GM21390 (cell line): ENCODE measurements at regions not wholly inside any gene's neighbourhood (a gene's known extent, or its start where the extent isn't known, plus 50 kb on each side); places are given as distances from the start of the nearest gene placed in this dataset.
"Not testable (repeated sequence)": the region's sequence is repeated elsewhere in the genome, so short reads cannot be mapped to it uniquely, and the experiment has no call there.

Source experiments
- ATAC-seq: cut with Tn5 transposase; IDR thresholded peaks from one replicate; pipeline ENCODE4 v1.9.1; 2021; ENCODE audit not compliant: unreplicated experiment

DNA sequence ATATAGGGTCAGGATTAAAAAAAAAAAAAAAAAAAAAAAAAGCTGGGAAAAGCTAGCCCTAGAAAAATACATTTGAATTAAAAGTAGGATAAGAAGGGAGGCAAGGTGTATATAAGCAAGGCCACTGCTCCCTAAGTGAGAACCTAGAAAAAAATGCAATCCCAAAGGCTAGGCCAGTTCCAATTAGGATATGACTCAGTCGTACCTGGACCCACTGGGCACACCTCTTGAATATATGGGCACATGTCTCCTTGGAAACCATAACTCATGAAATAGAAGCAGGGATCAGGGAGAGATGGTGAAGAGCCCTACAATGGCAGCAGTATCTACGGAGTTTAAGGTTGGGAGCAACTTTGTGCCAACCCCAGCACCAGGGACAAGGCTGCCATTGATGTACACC is 314.1 kb upstream of the IL12A start:
- no peak for ATAC-seq

DNA sequence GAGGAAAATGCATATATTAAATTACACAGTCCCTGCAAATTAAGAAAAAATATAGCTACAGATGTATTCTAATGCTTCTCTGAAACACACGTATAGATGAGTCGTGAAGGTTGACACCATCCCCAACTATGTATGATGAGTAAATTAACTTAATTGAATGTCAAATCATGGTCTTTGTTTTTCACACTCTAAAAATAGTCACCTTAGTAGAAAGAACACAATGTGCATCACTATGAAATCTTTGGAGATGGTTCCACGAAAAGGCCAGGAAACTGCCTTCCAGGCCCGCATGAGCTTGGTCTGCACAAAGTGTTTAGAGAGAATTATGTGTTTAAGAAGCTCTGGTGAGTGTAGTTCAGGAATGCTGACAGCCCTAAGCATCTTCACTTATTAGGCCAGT is 313.4 kb upstream of the IL12A start:
- ATAC-seq: no peak

DNA sequence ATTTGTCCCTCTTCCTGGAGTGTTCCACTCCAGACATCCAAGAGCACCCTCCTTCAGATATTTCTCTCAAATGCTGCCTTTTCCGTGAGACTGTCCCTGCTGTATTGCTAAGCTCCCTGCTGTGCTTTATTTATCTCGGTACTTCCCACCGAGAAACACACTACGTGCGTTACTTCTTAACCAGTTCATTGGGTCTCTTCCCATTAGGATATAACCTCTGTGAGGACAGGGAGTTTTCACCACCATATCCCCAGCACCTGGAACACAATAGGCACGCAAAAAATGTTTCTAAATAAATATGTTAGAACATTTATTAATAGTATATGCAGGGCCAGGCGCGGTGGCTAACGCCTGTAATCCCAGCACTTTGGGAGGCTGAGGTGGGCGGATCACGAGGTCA is 308.7 kb upstream of the IL12A start:
- no peak for ATAC-seq

DNA sequence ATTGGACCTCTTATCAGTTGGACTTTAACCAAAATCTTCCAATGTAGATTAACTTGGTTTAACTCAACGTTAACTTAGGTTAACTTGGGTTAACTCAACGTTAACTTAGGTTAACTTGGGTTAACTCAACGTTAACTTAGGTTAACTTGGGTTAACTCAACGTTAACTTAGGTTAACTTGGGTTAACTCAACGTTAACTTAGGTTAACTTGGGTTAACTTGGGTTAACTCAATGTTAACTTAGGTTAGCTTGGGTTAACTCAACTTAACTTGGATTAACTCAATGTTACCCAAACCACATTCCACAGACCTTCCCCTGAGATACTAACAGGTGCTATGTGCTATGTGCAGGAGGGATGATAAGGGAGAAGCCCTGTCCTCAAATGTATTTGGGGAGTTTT is 306.9 kb upstream of the IL12A start:
- not testable (repeated sequence) for ATAC-seq

DNA sequence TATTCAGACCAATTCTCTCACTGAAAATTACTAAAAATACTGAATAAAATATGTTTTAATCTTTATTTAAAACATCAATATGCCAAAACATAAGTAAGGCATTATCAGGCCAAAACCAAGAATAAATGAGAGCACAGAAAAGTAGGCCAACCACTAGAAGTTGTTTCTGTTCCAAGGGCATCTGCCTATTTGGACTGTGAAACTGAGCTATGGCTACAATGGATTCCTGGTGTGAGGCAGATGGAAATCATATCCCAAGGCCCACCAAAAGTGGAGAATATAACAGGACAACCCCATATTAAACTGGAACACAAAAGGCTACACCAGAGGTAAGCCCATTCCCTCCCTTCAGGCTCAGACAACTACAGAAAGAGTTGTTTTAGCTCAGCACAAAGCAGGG is 302.8 kb upstream of the IL12A start:
- no peak for ATAC-seq

DNA sequence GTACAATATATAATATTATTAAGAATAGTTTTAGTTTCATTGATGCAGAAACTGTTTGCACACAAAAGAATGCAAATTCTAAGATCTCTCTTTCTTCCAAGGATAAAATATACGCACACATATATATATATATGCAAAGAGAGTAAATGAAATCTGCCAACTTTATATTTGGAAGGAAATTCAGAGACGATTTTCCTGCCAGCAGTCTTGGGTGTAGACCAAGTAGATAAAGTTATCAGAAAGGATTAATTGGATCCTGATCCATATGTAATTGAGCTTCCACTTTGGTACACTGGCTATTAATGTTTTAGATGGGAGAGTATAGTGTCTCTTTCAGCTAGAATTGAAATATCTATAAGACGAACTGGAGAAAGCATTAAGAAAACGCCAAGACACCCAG is 295.4 kb upstream of the IL12A start:
- no peak for ATAC-seq

DNA sequence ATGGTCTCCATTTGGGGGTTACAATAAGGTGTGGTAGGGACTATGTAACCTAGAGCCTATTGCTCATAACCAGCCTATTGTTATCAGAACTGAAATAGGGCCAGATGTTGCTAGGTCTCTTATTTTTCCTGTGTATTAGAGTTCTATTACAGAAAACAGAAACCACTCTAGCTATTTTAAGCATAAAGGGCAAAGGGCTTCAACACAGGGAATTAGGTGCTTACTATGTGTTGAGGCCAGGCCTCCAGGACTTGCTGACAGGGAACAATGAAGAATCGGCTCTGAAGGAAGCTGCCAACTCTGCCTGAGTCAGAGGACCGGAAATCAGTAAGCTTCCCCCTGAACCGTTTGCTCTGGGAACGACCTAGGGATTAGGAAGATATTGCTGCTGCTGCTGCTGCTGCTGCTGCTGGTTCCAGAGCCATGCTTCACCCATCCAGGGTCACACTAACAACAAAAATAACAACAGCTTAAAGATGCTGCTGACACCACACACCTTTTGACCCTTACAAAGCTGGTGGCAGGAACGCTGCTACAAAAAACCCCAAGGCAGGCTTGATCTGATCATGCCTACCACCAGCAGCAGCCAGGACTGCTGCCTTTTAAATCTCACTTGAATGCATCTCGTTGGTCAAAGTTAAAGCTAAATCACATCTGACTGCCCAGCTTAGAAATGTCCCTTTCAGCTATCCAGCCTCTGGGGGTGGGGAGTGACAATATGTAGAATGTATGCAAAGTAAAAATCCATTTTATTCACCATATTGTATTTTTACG is 276.9 kb upstream of the IL12A start:
- no peak for ATAC-seq

DNA sequence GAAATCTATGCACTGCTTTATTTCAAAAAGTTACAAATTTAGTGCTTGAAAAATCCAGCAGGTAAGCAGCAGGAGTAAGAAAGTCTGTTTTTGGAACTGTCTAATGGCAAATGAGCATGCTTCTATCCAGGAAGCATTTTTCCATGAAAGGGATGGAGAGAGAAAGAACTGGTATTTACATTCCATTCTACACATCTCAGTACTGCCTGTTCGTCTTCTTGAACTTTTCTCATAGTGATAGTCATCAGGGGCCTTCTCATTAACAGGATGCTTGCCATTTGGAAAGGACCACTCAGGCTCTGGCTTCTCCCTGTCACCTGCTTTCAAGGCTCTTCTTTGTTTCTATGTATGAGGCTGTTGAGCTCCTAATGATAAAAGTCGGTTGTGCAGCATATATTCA is 267.3 kb upstream of the IL12A start:
- no peak for ATAC-seq

DNA sequence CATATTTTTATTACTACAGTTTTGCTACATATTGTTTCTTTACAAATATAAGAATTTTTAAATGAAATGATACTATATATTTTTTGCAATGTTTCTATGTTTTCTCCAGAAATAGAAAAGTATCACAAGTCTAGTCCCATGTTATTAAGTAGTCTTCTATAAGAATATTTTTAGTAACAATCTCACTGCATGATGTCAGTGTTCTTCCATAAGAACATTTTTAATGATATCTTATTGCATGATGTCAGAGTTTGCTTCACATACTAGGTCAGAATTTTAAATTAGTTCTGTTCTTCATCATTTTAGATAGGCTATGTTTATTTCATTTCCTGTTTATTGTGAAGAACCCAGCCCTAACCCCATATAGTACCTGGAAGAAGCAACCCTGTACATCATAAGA is 265.3 kb upstream of the IL12A start:
- ATAC-seq: no peak

DNA sequence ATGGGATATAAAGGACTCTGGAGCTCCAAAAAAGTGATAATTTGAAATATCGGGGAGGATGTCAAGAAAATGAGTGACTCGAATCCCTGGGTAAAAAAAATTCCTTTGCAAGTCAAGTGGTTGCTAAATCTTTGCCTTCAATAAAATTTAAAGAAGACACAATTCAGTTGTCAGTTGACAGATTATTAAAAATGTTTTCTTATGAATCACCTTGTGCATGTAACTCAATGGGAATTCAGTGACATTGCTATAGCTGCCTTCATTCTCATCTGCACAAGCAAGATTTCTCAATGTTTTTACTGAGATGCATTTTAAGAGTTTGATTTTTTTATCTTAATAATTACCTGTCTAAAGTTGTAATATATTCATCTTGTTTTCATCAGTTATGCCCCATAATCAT is 264.0 kb upstream of the IL12A start:
- no peak for ATAC-seq

DNA sequence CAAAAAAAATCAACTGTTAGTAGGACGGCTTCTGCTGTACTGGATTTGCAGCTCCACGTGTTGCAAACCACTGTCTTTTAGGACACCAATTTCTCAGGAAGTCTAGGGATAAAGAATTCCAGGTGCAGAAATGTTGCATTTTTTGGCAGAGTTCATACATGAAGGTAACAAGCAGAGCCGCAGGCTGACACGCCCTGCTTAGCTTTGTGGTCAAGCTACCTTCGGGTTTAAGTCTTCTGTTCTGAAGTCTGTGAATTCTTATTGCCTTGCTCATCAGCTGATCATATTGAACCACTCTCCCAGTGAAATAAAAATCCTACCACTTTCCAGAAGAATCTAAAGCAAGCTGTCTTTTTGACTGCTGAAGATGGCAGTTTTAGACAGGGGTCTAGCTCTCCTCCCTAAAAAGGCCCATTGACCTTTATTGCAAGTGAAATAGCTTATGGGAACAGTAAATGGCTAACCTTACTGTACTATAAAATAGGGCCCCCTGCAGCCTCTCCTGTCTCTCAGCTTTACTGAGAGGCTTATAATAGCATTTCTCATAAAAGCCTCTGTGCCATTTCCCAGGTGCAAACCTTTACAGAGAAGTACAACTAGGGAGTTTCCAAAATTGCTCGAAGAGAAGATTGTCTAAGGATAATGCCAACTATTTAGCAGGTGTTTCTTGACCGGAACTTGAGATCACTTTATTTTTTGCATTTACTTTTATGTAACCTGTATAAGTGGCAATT is 262.2 kb upstream of the IL12A start:
- no peak for ATAC-seq

DNA sequence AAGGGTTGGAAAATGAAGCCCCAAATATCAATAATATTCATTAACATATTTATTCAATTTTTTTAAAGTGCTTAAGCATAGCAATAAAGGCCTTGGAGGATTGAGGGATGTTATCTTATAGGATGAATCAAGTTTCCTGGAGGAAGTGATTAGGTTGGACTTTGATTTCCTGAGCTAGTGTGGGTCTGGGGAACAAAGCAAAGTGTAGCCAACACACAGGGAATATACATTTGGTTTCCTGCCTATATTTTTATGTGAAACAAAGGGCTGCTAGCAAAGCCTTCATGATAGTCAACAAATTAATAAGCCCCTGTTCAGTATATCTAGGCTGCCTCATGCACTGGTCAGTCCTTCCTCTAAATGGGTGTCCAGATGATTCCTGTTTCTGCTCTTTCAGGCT is 261.1 kb upstream of the IL12A start:
- ATAC-seq: no peak

DNA sequence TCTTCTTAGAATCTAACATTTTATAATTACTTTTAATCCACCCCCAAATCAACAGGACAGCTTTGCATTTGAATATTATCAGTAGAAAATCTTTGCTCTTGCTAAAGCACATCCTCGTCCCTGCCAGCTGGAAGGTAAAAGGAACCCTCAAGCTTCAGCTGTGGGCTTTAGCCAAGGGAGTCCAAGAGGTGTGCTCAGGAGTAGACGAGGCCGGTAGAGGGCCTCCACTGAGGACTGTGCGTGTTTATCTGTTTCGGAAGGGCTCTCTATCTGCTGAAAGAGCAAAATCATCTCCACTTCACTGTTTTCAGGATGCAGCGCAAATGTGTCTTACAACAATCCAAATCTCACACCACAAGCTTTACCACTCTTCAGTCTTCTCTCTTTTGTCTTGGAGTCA is 257.4 kb upstream of the IL12A start:
- ATAC-seq: no peak

DNA sequence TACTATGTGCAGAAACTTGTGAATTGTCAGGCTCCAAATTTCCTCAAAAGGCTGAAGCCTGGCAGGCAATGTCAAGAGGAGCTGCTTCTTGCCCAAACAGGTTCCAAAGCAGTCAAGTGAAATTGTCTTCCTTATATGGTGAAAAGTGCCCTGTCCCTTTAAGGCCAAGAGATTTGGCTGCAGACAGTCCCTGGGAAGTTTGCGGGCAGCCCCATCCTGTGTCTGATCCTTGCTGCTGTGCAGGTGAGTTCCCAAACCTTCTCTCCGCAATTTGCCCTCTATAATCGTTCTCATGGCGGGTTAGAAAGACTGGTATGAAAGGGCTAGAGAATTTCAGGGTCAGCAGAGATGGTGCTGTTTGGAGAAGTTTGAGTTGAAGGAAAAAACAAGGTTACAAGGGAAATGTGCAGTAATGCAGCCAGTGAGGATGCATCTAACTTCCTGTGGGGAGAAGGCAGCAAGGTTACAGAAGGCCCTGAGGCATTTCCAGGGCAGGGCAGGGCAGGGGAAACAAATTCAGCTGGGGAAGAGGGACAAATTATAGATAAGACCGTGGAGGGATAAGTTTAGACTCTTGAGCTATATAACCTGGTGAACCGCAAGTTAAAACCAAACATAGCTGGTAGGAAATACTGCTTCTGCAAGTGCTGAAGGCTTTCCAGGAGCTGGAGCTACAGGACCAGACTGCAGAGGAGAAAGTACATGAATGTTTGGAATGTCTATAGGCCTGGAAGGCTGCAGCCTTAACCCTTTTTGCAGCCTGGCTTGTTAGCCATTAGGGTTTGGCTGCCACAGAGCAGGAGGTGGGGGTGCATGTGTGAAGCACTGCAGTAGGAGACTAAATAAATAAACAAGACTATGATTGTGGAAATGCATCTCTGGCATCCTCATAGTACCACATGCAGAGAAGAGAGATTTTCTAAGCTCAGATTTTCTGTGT is 256.2 kb upstream of the IL12A start:
- no peak for ATAC-seq

DNA sequence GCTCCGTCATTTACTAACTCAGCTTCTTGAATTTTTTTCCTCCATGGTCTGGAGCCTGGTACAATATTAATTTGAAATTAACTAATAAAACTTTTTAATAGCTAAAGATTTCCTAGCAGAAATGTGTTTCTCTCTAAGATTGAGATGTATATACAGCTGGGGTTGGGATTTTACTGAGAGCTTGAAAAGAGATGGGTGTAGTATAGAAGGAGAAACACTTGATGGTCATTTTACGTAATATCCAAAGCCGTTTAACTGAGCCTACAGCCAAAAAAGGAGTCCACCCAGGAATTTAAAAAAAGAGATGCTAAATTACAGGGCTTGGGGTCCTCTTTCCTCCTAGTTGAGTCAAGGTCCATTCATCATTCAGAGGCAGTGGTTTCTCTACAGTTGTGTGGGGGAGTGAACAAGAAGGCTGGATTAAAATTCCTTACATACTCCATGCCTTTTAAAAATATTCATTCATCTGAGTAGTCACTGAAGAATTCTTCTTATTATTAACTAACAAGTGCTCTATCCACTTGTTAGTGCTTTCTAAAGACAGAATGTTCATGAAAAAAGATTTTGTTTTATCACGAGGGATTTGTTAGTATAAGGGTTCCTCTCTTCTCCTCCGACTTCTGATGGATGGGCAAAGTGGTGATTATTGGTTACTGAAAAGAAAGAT is 255.3 kb upstream of the IL12A start:
- no peak for ATAC-seq

DNA sequence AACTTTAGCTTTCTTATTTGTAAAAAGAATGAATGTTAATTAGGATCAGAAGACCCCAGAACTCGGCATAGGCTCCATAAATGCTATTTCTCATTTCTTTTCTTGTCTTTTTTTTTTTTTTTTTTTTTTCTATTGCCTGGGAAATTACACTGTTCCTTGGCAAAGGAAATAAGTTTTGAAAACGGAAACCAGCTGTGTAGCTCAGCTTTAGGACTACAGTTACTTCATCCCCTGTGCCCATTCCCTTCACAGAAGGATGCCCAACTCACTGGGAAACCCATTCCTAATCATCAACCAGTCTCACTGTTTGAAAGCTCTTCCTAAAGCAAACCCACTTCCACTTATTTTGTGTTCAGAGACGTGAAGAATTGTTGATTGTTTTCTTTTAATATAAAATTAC is 254.0 kb upstream of the IL12A start:
- no peak for ATAC-seq

DNA sequence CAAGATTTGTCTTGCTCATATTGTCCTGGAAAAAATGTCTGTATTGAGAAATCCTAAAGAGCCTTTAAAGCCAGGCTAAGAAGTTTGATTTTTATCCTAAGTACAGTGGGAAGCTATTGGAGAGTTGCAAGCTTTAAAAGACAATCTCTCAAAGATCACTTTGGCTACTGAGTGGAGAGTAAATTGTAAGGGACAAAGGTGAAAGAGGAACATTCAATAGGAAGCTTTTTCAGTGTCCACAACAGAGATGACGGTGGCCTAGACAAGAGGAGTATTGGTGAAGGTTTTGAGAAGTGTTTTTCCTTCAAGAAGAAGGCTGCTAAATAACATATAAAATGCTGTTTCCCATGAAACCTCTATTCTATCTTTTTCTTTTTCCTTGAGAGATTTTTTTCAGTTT is 249.5 kb upstream of the IL12A start:
- no peak for ATAC-seq

DNA sequence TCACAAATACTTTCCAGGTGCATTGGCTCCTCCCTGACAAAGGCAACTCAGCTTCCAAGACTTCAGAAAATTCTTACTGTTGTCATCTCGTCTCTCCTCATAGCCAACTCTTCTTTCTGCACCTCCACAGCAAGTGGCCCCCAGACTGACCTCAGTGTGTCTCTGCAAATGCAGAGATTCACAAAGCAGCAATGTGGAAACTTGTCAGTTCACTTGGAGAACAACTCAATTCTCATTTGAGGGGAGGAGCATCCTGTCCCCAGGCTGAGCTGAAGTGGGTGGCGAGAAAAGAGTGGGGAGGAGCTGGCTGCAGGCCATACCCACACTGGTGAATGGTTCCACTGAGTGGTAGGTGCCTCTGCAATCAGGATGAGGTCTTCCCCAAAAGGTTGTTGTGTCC is 248.7 kb upstream of the IL12A start:
- no peak for ATAC-seq

DNA sequence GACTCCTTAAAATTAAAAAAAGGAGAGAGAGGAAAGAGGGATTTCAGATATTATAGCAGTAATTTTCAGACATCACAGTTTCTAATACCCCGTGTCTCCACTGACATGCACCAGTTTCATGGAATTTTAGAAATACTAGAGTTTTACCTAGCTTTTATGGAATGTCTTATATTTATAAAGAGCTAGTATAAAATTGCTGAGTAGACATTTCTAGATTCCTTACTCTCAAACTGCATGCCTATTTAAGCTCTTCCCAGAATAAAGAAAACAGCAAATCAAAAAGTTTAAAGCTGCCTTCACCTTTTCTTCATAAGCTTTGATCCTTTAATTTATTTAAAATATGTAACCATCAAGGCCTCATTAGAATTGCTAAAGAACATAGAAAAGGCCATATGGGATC is 247.4 kb upstream of the IL12A start:
- no peak for ATAC-seq

DNA sequence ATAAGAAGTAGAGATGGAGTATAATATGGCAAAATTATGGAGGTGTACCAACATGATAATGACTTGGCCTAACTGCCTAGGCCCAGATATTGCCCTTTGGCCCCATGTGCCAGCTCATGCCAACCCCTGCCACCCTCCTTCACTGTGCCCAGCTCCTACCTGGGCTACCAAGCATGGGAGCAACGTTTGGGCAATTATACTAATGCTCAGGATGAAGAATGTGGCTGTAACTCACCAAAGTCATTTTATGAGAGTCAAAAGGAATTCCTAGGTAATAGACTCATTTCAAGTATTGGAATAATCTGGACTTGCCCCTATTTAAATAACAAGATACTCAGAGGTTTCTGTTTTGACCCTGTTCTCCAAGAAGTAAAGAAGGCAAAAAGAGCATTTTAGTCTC is 240.2 kb upstream of the IL12A start:
- no peak for ATAC-seq

DNA sequence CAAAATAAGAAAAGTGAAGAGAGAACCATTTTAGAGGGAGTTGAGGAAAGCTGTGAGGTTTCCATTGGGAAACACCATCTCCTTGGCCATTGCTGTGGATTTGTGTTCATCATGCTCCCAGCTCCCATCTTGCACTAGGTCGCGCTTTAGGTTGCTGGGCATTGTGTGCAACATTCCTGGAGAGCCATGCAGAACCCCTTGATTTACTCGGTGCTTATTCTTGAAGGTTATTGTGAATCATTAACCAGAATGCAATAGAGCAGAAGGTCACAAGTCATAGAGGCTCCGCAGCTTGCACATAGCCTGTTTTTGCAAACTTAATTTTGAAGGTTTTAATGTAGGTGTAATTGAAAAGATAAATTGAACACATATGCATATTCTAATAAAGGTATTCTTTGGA is 239.2 kb upstream of the IL12A start:
- no peak for ATAC-seq
